IMR-90 (cell line): ENCODE measurements at regions not wholly inside any gene's neighbourhood (a gene's known extent, or its start where the extent isn't known, plus 50 kb on each side); places are given as distances from the start of the nearest gene placed in this dataset.

Source experiments
- CEBPB ChIP-seq: IDR thresholded peaks from 2 replicates; pipeline ENCODE4 v1.6.1; 2012; ENCODE audit warnings: low read depth, low read length, improper control_type of control experiment
- CTCF ChIP-seq: conservative IDR thresholded peaks from 2 replicates; pipeline ENCODE4 v1.5.1; 2012; ENCODE audit warnings: mild to moderate bottlenecking, low read depth, low read length, improper control_type of control experiment
- ELK1 ChIP-seq: fragments of 150-350 bp; IDR thresholded peaks from 2 replicates; pipeline ENCODE4 v1.6.1; 2016; ENCODE audit warnings: low read depth, mild to moderate bottlenecking, low read length, moderate library complexity, borderline replicate concordance
- POLR2A ChIP-seq: IDR thresholded peaks from 2 replicates; pipeline ENCODE4 v1.6.1; 2012; ENCODE audit warnings: mild to moderate bottlenecking, low read depth, low read length

GRCh38 chr6:134642279-134642678 lies 307.6 kb downstream of the ALDH8A1 start:
- TF ChIP-seq ELK1 (no peak), CTCF (no peak), POLR2A (no peak), CEBPB (no peak)
